Esophagus squamous epithelium (tissue), 4 donors: ENCODE measurements at regions not wholly inside any gene's neighbourhood (a gene's known extent, or its start where the extent isn't known, plus 50 kb on each side); places are given as distances from the start of the nearest gene placed in this dataset.

ENCODE experiments used
- POLR2A ChIP-seq, 4 donors: fragments of 450-650 bp; IDR thresholded peaks; one replicate each; pipeline ENCODE4 v1.6.1; 2017; ENCODE audit warnings: antibody characterized with exemption in 4 of 4, mild to moderate bottlenecking in 4 of 4, moderate library complexity in 3 of 4
- TF ChIP-seq, protein P1 (sequence below), 6 experiments: fragments of 450-650 bp in 4 of 6; fragments of 200-600 bp in 2 of 6; sonication (generic) in 2 of 6; IDR thresholded peaks; one replicate each; pipeline ENCODE4 v1.5.1; 2016 to 2019; ENCODE audit warnings: antibody characterized with exemption in 6 of 6, mild to moderate bottlenecking in 4 of 6, moderate library complexity in 4 of 6

- no peak for TF ChIP-seq POLR2A (IDR thresholded peaks at IDR 0.05)
- TF ChIP-seq, protein P1, sequence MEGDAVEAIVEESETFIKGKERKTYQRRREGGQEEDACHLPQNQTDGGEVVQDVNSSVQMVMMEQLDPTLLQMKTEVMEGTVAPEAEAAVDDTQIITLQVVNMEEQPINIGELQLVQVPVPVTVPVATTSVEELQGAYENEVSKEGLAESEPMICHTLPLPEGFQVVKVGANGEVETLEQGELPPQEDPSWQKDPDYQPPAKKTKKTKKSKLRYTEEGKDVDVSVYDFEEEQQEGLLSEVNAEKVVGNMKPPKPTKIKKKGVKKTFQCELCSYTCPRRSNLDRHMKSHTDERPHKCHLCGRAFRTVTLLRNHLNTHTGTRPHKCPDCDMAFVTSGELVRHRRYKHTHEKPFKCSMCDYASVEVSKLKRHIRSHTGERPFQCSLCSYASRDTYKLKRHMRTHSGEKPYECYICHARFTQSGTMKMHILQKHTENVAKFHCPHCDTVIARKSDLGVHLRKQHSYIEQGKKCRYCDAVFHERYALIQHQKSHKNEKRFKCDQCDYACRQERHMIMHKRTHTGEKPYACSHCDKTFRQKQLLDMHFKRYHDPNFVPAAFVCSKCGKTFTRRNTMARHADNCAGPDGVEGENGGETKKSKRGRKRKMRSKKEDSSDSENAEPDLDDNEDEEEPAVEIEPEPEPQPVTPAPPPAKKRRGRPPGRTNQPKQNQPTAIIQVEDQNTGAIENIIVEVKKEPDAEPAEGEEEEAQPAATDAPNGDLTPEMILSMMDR (IDR thresholded peaks at IDR 0.05): no peak
Observed at GRCh38 chr7:35546691-35547429, 148.1 kb downstream of the HERPUD2 start.
